ENCODE measurements at regions not wholly inside any gene's neighbourhood (a gene's known extent, or its start where the extent isn't known, plus 50 kb on each side); places are given as distances from the start of the nearest gene placed in this dataset.

DNA sequence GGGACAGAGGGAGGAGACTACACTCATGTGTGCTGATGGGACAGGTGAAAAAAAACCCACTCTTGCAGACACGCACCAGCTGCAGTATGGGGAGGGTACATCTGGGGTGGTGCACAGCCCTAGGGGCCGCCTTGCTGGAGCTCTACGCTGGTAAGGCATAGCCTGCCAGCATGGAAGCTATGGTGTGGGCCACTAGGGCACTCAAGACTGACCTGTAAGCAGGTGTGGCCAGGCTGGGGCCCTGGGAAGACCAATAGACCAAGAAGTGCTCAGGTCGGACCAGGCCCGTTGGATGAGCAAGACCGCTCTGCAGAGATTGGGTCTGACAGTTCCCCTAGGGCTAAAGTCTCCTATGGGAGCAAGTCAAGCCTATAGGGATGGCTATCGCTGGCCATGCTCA, 314.8 kb downstream of the FAM47A start:
- H3K36me3 ChIP-seq (replicated peaks; ENCODE audit: low read depth, low read length), result no peaks in the 10 kb centered on the region
- H3K4me3 ChIP-seq (ENCODE audit: low read length), result no peak overlapping the region
- no peaks in the 10 kb centered on the region for H3K27me3 ChIP-seq (ENCODE audit: low read depth, low read length)
- no peaks in the 10 kb centered on the region for H4K20me1 ChIP-seq (ENCODE audit: insufficient read depth, low read length)
- H3K9ac ChIP-seq (ENCODE audit: low read length), result no peak overlapping the region
- TF ChIP-seq EZH2phosphoT487 (IDR thresholded peaks at IDR 0.05; ENCODE audit: low read depth) (no peak), CTCF (IDR thresholded peaks at IDR 0.05; ENCODE audit: low read depth, low read length) (no peak)
- H3K4me2 ChIP-seq (ENCODE audit: low read length), result no peak overlapping the region
- H2AFZ ChIP-seq (ENCODE audit: low read depth, low read length), result no peak overlapping the region
- no peaks in the 10 kb centered on the region for H3K9me3 ChIP-seq (ENCODE audit: insufficient read depth, low read length)
- H3K4me1 ChIP-seq (ENCODE audit: low read length), result no peaks in the 10 kb centered on the region
- H3K27ac ChIP-seq (ENCODE audit: low read length), result no peak overlapping the region
- no peaks in the 10 kb centered on the region for H3K79me2 ChIP-seq (ENCODE audit: low read length)

- Histone ChIP-seq H3K4me3 (ENCODE audit: low read length) (no peak overlapping the region), H2AFZ (ENCODE audit: low read depth, low read length) (no peak overlapping the region; the same call in 1 of the 2 replicates), H3K9me3 (ENCODE audit: insufficient read depth, low read length) (no peaks in the 10 kb centered on the region), H3K36me3 (replicated peaks; ENCODE audit: low read depth, low read length) (no peaks in the 10 kb centered on the region), H3K4me2 (ENCODE audit: low read length) (no peak overlapping the region), H3K79me2 (ENCODE audit: low read length) (no peaks in the 10 kb centered on the region), H4K20me1 (ENCODE audit: insufficient read depth, low read length) (no peaks in the 10 kb centered on the region), H3K27me3 (ENCODE audit: low read depth, low read length) (no peaks in the 10 kb centered on the region), H3K27ac (ENCODE audit: low read length) (no peak overlapping the region), H3K4me1 (ENCODE audit: low read length) (no peaks in the 10 kb centered on the region), H3K9ac (ENCODE audit: low read length) (no peak overlapping the region)
- no peak for TF ChIP-seq EZH2phosphoT487 (IDR thresholded peaks at IDR 0.05; ENCODE audit: low read depth)
- TF ChIP-seq CTCF (IDR thresholded peaks at IDR 0.05; ENCODE audit: low read depth, low read length), result no peak
These were observed 323.5 kb downstream of the FAM47A start for GRCh38 chrX:33808636-33809035.

- Histone ChIP-seq H3K36me3 (replicated peaks; ENCODE audit: low read depth, low read length) (no peaks in the 10 kb centered on the region), H3K4me3 (ENCODE audit: low read length) (no peak overlapping the region), H4K20me1 (ENCODE audit: insufficient read depth, low read length) (no peaks in the 10 kb centered on the region), H3K79me2 (ENCODE audit: low read length) (no peaks in the 10 kb centered on the region), H3K4me1 (ENCODE audit: low read length) (no peaks in the 10 kb centered on the region), H3K4me2 (ENCODE audit: low read length) (no peak overlapping the region), H3K9me3 (ENCODE audit: insufficient read depth, low read length) (no peaks in the 10 kb centered on the region), H3K9ac (ENCODE audit: low read length) (no peak overlapping the region), H3K27me3 (ENCODE audit: low read depth, low read length) (no peaks in the 10 kb centered on the region), H3K27ac (ENCODE audit: low read length) (no peak overlapping the region), H2AFZ (ENCODE audit: low read depth, low read length) (no peak overlapping the region)
- no peak for TF ChIP-seq EZH2phosphoT487 (IDR thresholded peaks at IDR 0.05; ENCODE audit: low read depth)
- TF ChIP-seq CTCF (IDR thresholded peaks at IDR 0.05; ENCODE audit: low read depth, low read length), result no peak
These were observed 347.6 kb downstream of the FAM47A start for GRCh38 chrX:33784548-33784947.

- H4K20me1 ChIP-seq (ENCODE audit: insufficient read depth, low read length), result no peaks in the 10 kb centered on the region
- H3K9me3 ChIP-seq (ENCODE audit: insufficient read depth, low read length), result no peaks in the 10 kb centered on the region
- no peak overlapping the region for H3K4me3 ChIP-seq (ENCODE audit: low read length)
- no peak overlapping the region for H3K27ac ChIP-seq (ENCODE audit: low read length)
- H3K27me3 ChIP-seq (ENCODE audit: low read depth, low read length), result no peaks in the 10 kb centered on the region
- H3K4me1 ChIP-seq (ENCODE audit: low read length), result no peaks in the 10 kb centered on the region
- no peaks in the 10 kb centered on the region for H3K79me2 ChIP-seq (ENCODE audit: low read length)
- H3K9ac ChIP-seq (ENCODE audit: low read length), result no peak overlapping the region
- no peak for TF ChIP-seq CTCF (IDR thresholded peaks at IDR 0.05; ENCODE audit: low read depth, low read length)
- H2AFZ ChIP-seq (ENCODE audit: low read depth, low read length), result no peak overlapping the region
- no peaks in the 10 kb centered on the region for H3K36me3 ChIP-seq (replicated peaks; ENCODE audit: low read depth, low read length)
- no peak overlapping the region for H3K4me2 ChIP-seq (ENCODE audit: low read length)
These were observed 390.3 kb downstream of the FAM47A start for GRCh38 chrX:33741807-33742206.

All from OCI-LY3 (cell line).